Caco-2 (cell line): ENCODE measurements at regions not wholly inside any gene's neighbourhood (a gene's known extent, or its start where the extent isn't known, plus 50 kb on each side); places are given as distances from the start of the nearest gene placed in this dataset.

Experiments used
- BruUV-seq: library from RNA; stranded (reverse); fragments of 400-500 nt; replicated peaks from 2 replicates; lab custom pipeline; 2021; lab: Mats Ljungman, UMichigan
- CTCF ChIA-PET: fragments of 300-600 bp; sonication (Branson Sonifier 250); formaldehyde crosslinking; loops from one replicate; lab custom pipeline; 2022; ENCODE audit warnings: antibody characterized with exemption; lab: Charles Lee
- POLR2A ChIA-PET: fragments of 300-600 bp; sonication (Branson Sonifier 250); formaldehyde crosslinking; loops from one replicate; lab custom pipeline; 2022; ENCODE audit warnings: antibody characterized with exemption; lab: Charles Lee
- DNase-seq, 2 experiments: peaks; one replicate each; pipeline versions ENCODE4 v3.0.0 to v3.0.0-alpha.2; 2020 to 2022
- H3K27me3 ChIP-seq: replicated peaks from 2 replicates; pipeline ENCODE4 v1.6.0; 2011; ENCODE audit warnings: low read length; ENCODE audit not compliant: control insufficient read depth, insufficient read depth
- H3K36me3 ChIP-seq: 2 replicates; pipeline ENCODE4 v1.5.1; 2011; ENCODE audit warnings: low read length; ENCODE audit not compliant: control insufficient read depth, insufficient read depth
- H3K4me1 ChIP-seq: fragments of 250-450 bp; sonication (Bioruptor Pico); 2 replicates; pipeline ENCODE4 v1.5.1; 2020; ENCODE audit warnings: mild to moderate bottlenecking
- H3K4me3 ChIP-seq: 2 replicates; pipeline ENCODE4 v1.5.1; 2011; ENCODE audit warnings: low read depth, mild to moderate bottlenecking, control low read depth, low read length
- H3K9me3 ChIP-seq: fragments of 250-450 bp; sonication (Bioruptor Pico); 2 replicates; pipeline ENCODE4 v1.5.1; 2020; ENCODE audit warnings: mild to moderate bottlenecking, moderate library complexity
- H3K27ac Mint-ChIP-seq: one replicate; pipeline ENCODE4 v1.8.0; 2022; ENCODE audit warnings: mixed read lengths; ENCODE audit not compliant: unreplicated experiment
- H3K27me3 Mint-ChIP-seq: one replicate; pipeline ENCODE4 v1.8.0; 2022; ENCODE audit warnings: mixed read lengths; ENCODE audit not compliant: insufficient read depth, unreplicated experiment
- H3K36me3 Mint-ChIP-seq: one replicate; pipeline ENCODE4 v1.8.0; 2022; ENCODE audit warnings: mild to moderate bottlenecking, mixed read lengths; ENCODE audit not compliant: insufficient read depth, unreplicated experiment
- H3K4me1 Mint-ChIP-seq: one replicate; pipeline ENCODE4 v1.8.0; 2022; ENCODE audit warnings: low read depth, mixed read lengths; ENCODE audit not compliant: unreplicated experiment
- H3K4me3 Mint-ChIP-seq: one replicate; pipeline ENCODE4 v1.8.0; 2022; ENCODE audit warnings: mild to moderate bottlenecking, moderate library complexity, mixed read lengths; ENCODE audit not compliant: unreplicated experiment
- H3K9me3 Mint-ChIP-seq: one replicate; pipeline ENCODE4 v1.8.0; 2022; ENCODE audit warnings: mixed read lengths; ENCODE audit not compliant: unreplicated experiment
- CTCF ChIP-seq, 2 experiments: fragments of 200-600 bp in 1 of 2; IDR thresholded peaks; 1 replicate in 1 of 2; 2 replicates in 1 of 2; pipeline versions ENCODE4 v1.5.1 to v1.8.0; 2011 to 2022; ENCODE audit warnings: antibody characterized with exemption in 1 of 2, control low read depth in 1 of 2, inconsistent platforms in 1 of 2, low read depth in 1 of 2, low read length in 1 of 2, mild to moderate bottlenecking in 1 of 2, moderate library complexity in 1 of 2; ENCODE audit not compliant: insufficient read depth in 1 of 2, severe bottlenecking in 1 of 2, unreplicated experiment in 1 of 2
- intact Hi-C: fragments of 100-400 bp; cut with micrococcal nuclease; formaldehyde crosslinking; loops from one replicate; pipeline ENCODE4 v1.10.0; 2022; ENCODE audit not compliant: unreplicated experiment

GRCh38 chr17:77613627-77614026 lies 344.9 kb upstream of the TNRC6C start:
- Mint-ChIP-seq H3K27ac (no peak overlapping the region), H3K4me3 (no peak overlapping the region), H3K27me3 (peaks cover 24% of the 10 kb centered on the region), H3K4me1 (no peaks in the 10 kb centered on the region), H3K9me3 (no peaks in the 10 kb centered on the region), H3K36me3 (no peaks in the 10 kb centered on the region)
- H3K36me3 ChIP-seq = no peaks in the 10 kb centered on the region
- ChIA-PET POLR2A (no interaction called here), CTCF (no interaction called here)
- no peak overlapping the region for H3K4me3 ChIP-seq
- no peaks in the 10 kb centered on the region for H3K4me1 ChIP-seq
- no peaks in the 10 kb centered on the region for H3K9me3 ChIP-seq
- intact Hi-C loops = no loop called here
- no TSS peak for BruUV-seq
- DNase-seq = no peak
- H3K27me3 ChIP-seq = no peaks in the 10 kb centered on the region
- no peak for TF ChIP-seq CTCF (IDR thresholded peaks at IDR 0.05; ENCODE audit: insufficient read depth in 1 of 2, low read depth in 1 of 2, low read length in 1 of 2, severe bottlenecking in 1 of 2, unreplicated experiment in 1 of 2)

- H3K4me3 Mint-ChIP-seq = no peak overlapping the region
- peaks cover 22% of the 10 kb centered on the region for H3K27me3 Mint-ChIP-seq
- ChIA-PET CTCF (no interaction called here), POLR2A (no interaction called here)
- Histone ChIP-seq H3K9me3 (peaks cover 8% of the 10 kb centered on the region), H3K4me1 (no peaks in the 10 kb centered on the region), H3K27me3 (no peaks in the 10 kb centered on the region), H3K36me3 (no peaks in the 10 kb centered on the region), H3K4me3 (no peak overlapping the region)
- no peak overlapping the region for H3K27ac Mint-ChIP-seq
- TF ChIP-seq CTCF (IDR thresholded peaks at IDR 0.05; ENCODE audit: insufficient read depth in 1 of 2, low read depth in 1 of 2, low read length in 1 of 2, severe bottlenecking in 1 of 2, unreplicated experiment in 1 of 2) = no peak
- H3K36me3 Mint-ChIP-seq = no peaks in the 10 kb centered on the region
- no TSS peak for BruUV-seq
- DNase-seq = no peak
- H3K9me3 Mint-ChIP-seq = no peaks in the 10 kb centered on the region
- intact Hi-C loops = no loop called here
- no peaks in the 10 kb centered on the region for H3K4me1 Mint-ChIP-seq
Observed at GRCh38 chr17:77615703-77616253, 342.7 kb upstream of the TNRC6C start.

- CTCF ChIA-PET = no interaction called here
- no peaks in the 10 kb centered on the region; the same call in 1 of the 2 replicates for H3K27me3 ChIP-seq
- peaks cover 22% of the 10 kb centered on the region for H3K27me3 Mint-ChIP-seq
Observed at GRCh38 chr17:77616254-77616731, 342.2 kb upstream of the TNRC6C start.

More at GRCh38 chr17:77616254-77616731, 342.2 kb upstream of the TNRC6C start:
- H3K9me3 ChIP-seq = peaks cover 8% of the 10 kb centered on the region
- no peaks in the 10 kb centered on the region for H3K36me3 ChIP-seq
- H3K4me1 Mint-ChIP-seq = no peaks in the 10 kb centered on the region
- BruUV-seq = no TSS peak
- POLR2A ChIA-PET = no interaction called here
- intact Hi-C loops = no loop called here
- H3K4me3 Mint-ChIP-seq = no peak overlapping the region
- no peak overlapping the region for H3K27ac Mint-ChIP-seq
- H3K9me3 Mint-ChIP-seq = no peaks in the 10 kb centered on the region
- no peaks in the 10 kb centered on the region for H3K4me1 ChIP-seq
- DNase-seq = peak in 1 of 2 experiments; percentile 7
- H3K36me3 Mint-ChIP-seq = no peaks in the 10 kb centered on the region
- H3K4me3 ChIP-seq = no peak overlapping the region
- no peak for TF ChIP-seq CTCF (IDR thresholded peaks at IDR 0.05; ENCODE audit: insufficient read depth in 1 of 2, low read depth in 1 of 2, low read length in 1 of 2, severe bottlenecking in 1 of 2, unreplicated experiment in 1 of 2)
